ENCODE measurements at regions not wholly inside any gene's neighbourhood (a gene's known extent, or its start where the extent isn't known, plus 50 kb on each side); places are given as distances from the start of the nearest gene placed in this dataset.

DNA sequence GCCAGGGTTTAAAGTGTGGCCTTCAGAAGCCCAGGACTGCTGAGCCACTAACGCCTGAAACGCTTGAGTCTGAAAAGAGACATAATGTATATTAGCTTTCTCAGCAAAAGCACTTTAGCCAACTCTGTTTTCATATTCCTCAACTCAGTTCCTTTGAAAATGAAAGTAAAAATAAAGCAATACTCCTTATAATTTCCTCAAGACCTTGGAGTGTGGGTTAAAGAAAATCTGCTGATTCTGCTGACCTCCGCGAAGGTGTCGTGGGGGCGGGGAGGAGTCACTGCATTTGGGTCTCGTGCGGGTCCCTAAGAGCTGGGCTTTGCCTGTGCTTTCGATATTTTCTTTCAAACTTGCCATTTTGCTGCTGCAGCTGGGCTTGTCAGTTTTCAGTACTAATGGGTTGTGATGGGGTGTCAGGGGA lies 142.2 kb upstream of the ARID1B start:
- TF ChIP-seq, protein P1, sequence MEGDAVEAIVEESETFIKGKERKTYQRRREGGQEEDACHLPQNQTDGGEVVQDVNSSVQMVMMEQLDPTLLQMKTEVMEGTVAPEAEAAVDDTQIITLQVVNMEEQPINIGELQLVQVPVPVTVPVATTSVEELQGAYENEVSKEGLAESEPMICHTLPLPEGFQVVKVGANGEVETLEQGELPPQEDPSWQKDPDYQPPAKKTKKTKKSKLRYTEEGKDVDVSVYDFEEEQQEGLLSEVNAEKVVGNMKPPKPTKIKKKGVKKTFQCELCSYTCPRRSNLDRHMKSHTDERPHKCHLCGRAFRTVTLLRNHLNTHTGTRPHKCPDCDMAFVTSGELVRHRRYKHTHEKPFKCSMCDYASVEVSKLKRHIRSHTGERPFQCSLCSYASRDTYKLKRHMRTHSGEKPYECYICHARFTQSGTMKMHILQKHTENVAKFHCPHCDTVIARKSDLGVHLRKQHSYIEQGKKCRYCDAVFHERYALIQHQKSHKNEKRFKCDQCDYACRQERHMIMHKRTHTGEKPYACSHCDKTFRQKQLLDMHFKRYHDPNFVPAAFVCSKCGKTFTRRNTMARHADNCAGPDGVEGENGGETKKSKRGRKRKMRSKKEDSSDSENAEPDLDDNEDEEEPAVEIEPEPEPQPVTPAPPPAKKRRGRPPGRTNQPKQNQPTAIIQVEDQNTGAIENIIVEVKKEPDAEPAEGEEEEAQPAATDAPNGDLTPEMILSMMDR (IDR thresholded peaks at IDR 0.05; ENCODE audit: poor library complexity, severe bottlenecking) = no peak
- no peak for TF ChIP-seq EZH2 (IDR thresholded peaks at IDR 0.05; ENCODE audit: borderline replicate concordance, insufficient read depth, low read length, poor library complexity, severe bottlenecking)
- TF ChIP-seq MXI1 (conservative IDR thresholded peaks at IDR 0.05; ENCODE audit: poor library complexity, severe bottlenecking) = no peak
- TF ChIP-seq, protein P2, sequence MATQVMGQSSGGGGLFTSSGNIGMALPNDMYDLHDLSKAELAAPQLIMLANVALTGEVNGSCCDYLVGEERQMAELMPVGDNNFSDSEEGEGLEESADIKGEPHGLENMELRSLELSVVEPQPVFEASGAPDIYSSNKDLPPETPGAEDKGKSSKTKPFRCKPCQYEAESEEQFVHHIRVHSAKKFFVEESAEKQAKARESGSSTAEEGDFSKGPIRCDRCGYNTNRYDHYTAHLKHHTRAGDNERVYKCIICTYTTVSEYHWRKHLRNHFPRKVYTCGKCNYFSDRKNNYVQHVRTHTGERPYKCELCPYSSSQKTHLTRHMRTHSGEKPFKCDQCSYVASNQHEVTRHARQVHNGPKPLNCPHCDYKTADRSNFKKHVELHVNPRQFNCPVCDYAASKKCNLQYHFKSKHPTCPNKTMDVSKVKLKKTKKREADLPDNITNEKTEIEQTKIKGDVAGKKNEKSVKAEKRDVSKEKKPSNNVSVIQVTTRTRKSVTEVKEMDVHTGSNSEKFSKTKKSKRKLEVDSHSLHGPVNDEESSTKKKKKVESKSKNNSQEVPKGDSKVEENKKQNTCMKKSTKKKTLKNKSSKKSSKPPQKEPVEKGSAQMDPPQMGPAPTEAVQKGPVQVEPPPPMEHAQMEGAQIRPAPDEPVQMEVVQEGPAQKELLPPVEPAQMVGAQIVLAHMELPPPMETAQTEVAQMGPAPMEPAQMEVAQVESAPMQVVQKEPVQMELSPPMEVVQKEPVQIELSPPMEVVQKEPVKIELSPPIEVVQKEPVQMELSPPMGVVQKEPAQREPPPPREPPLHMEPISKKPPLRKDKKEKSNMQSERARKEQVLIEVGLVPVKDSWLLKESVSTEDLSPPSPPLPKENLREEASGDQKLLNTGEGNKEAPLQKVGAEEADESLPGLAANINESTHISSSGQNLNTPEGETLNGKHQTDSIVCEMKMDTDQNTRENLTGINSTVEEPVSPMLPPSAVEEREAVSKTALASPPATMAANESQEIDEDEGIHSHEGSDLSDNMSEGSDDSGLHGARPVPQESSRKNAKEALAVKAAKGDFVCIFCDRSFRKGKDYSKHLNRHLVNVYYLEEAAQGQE (IDR thresholded peaks at IDR 0.05; ENCODE audit: borderline replicate concordance) = no peak
- peak; percentile 37 for TF ChIP-seq POLR2AphosphoS5 (IDR thresholded peaks at IDR 0.05)
- TF ChIP-seq RAD21 (conservative IDR thresholded peaks at IDR 0.05) = no peak

All from neural cell (in vitro differentiated cells).